GM12873 (cell line): ENCODE measurements at regions not wholly inside any gene's neighbourhood (a gene's known extent, or its start where the extent isn't known, plus 50 kb on each side); places are given as distances from the start of the nearest gene placed in this dataset.

Experiments used
- CTCF ChIP-seq: IDR thresholded peaks from 2 replicates; pipeline ENCODE4 v1.5.1; 2012; ENCODE audit warnings: low read depth, mild to moderate bottlenecking, moderate library complexity, low read length, control low read depth; ENCODE audit not compliant: insufficient read depth; ENCODE audit errors: missing control alignments

GRCh38 chr12:86950444-86950843, 694.3 kb upstream of the MGAT4C start:
- no peak for TF ChIP-seq CTCF

- TF ChIP-seq CTCF: no peak
These were observed 693.9 kb upstream of the MGAT4C start for GRCh38 chr12:86950043-86950442.

GRCh38 chr12:86948851-86949250, 692.7 kb upstream of the MGAT4C start:
- no peak for TF ChIP-seq CTCF

- no peak for TF ChIP-seq CTCF
These were observed 689.5 kb upstream of the MGAT4C start for GRCh38 chr12:86945685-86946196.

- no peak for TF ChIP-seq CTCF
These were observed 675.5 kb upstream of the MGAT4C start for GRCh38 chr12:86931714-86932113.

GRCh38 chr12:86929962-86930361, 673.8 kb upstream of the MGAT4C start:
- no peak for TF ChIP-seq CTCF

GRCh38 chr12:86917121-86917520, 660.9 kb upstream of the MGAT4C start:
- no peak for TF ChIP-seq CTCF

GRCh38 chr12:86914721-86915120, 658.5 kb upstream of the MGAT4C start:
- no peak for TF ChIP-seq CTCF
